Subcutaneous abdominal adipose tissue (tissue), 5 donors: ENCODE measurements at regions not wholly inside any gene's neighbourhood (a gene's known extent, or its start where the extent isn't known, plus 50 kb on each side); places are given as distances from the start of the nearest gene placed in this dataset.

Experiments used
- H3K27ac ChIP-seq: one replicate; pipeline ENCODE4 v1.7.0; 2013; ENCODE audit warnings: low read depth, mild to moderate bottlenecking, inconsistent platforms, low read length, moderate library complexity
- H3K27me3 ChIP-seq, 5 donors: one replicate each; pipeline ENCODE4 v1.7.0; 2013; ENCODE audit warnings: low read length in 5 of 5, inconsistent platforms in 1 of 5; ENCODE audit not compliant: control insufficient read depth in 5 of 5, insufficient read depth in 4 of 5
- H3K36me3 ChIP-seq, 5 donors: one replicate each; pipeline ENCODE4 v1.7.0; 2013; ENCODE audit warnings: low read length in 5 of 5; ENCODE audit not compliant: control insufficient read depth in 5 of 5, insufficient read depth in 5 of 5
- H3K4me1 ChIP-seq, 5 donors: one replicate each; pipeline ENCODE4 v1.7.0; 2013; ENCODE audit warnings: low read length in 5 of 5, mild to moderate bottlenecking in 3 of 5, moderate library complexity in 1 of 5; ENCODE audit not compliant: control insufficient read depth in 5 of 5, insufficient read depth in 5 of 5
- H3K4me3 ChIP-seq, 5 donors: one replicate each; pipeline ENCODE4 v1.7.0; 2013; ENCODE audit warnings: low read length in 5 of 5, low read depth in 1 of 5
- H3K9ac ChIP-seq, 5 donors: one replicate each; pipeline ENCODE4 v1.7.0; 2013; ENCODE audit warnings: low read length in 5 of 5, mild to moderate bottlenecking in 4 of 5, moderate library complexity in 3 of 5
- H3K9me3 ChIP-seq, 5 donors: one replicate each; pipeline ENCODE4 v1.7.0; 2013; ENCODE audit warnings: low read length in 5 of 5; ENCODE audit not compliant: control insufficient read depth in 5 of 5
- donor health status: healthy.
- donor health status: healthy.
- donor health status: healthy.
- donor health status: healthy.
- donor health status: healthy.

- peaks cover 0 to 6% (median 0%) of the 10 kb centered on the region in 5 donors for H3K9me3 ChIP-seq
Observed at GRCh38 chr4:136156947-136157346, 1375.3 kb downstream of the PCDH18 start.

GRCh38 chr4:136150046-136150445 is 1382.2 kb downstream of the PCDH18 start:
- no peaks in the 10 kb centered on the region for H3K36me3 ChIP-seq
- peaks cover 0 to 12% (median 6%) of the 10 kb centered on the region in 5 donors for H3K9me3 ChIP-seq
- H3K9ac ChIP-seq = no peak overlapping the region
- H3K4me3 ChIP-seq = no peak overlapping the region
- H3K27me3 ChIP-seq = no peaks in the 10 kb centered on the region
- no peak overlapping the region for H3K27ac ChIP-seq
- H3K4me1 ChIP-seq = no peaks in the 10 kb centered on the region

More at GRCh38 chr4:136156947-136157346, 1375.3 kb downstream of the PCDH18 start:
- Histone ChIP-seq H3K27ac (no peak overlapping the region), H3K36me3 (no peaks in the 10 kb centered on the region), H3K4me3 (no peak overlapping the region), H3K27me3 (peaks cover 0 to 2% (median 0%) of the 10 kb centered on the region in 5 donors), H3K9ac (no peak overlapping the region), H3K4me1 (no peaks in the 10 kb centered on the region)

- Histone ChIP-seq H3K9ac (no peak overlapping the region), H3K4me3 (no peak overlapping the region), H3K9me3 (no peaks in the 10 kb centered on the region), H3K27ac (no peak overlapping the region), H3K27me3 (no peaks in the 10 kb centered on the region), H3K4me1 (no peaks in the 10 kb centered on the region), H3K36me3 (no peaks in the 10 kb centered on the region)
Observed at GRCh38 chr4:136136601-136137000, 1395.7 kb downstream of the PCDH18 start.

- H3K27me3 ChIP-seq = no peaks in the 10 kb centered on the region
- no peaks in the 10 kb centered on the region for H3K36me3 ChIP-seq
- no peak overlapping the region for H3K27ac ChIP-seq
- no peaks in the 10 kb centered on the region for H3K9me3 ChIP-seq
- no peak overlapping the region for H3K9ac ChIP-seq
- no peaks in the 10 kb centered on the region for H3K4me1 ChIP-seq
- no peak overlapping the region for H3K4me3 ChIP-seq
Observed at GRCh38 chr4:136124251-136124745, 1408.0 kb downstream of the PCDH18 start.

GRCh38 chr4:136121426-136121825 is 1410.9 kb downstream of the PCDH18 start:
- H3K9me3 ChIP-seq = no peaks in the 10 kb centered on the region
- H3K27ac ChIP-seq = no peak overlapping the region
- no peak overlapping the region for H3K9ac ChIP-seq
- no peak overlapping the region for H3K4me3 ChIP-seq
- no peaks in the 10 kb centered on the region for H3K27me3 ChIP-seq
- H3K36me3 ChIP-seq = no peaks in the 10 kb centered on the region
- no peaks in the 10 kb centered on the region for H3K4me1 ChIP-seq

DNA sequence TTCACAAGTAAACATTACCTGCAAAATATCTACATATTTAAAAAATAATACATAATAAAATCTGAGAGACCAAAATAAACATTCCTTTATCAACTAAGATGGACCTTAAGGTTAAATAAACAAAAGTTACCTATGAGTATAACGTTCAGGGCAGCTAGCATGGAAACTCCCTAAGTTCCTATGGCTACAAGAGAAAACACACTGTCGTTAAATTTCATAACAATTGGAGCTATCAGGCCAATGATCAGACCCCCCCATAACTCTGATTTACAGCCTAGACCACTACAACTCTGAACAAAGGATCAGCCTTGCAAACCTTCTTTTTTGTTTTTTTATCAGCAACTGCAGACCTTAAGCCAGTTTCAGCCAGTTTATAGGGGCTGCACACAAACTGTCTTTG is 1418.4 kb downstream of the PCDH18 start:
- Histone ChIP-seq H3K9ac (no peak overlapping the region), H3K27ac (no peak overlapping the region), H3K9me3 (no peaks in the 10 kb centered on the region), H3K4me3 (no peak overlapping the region), H3K27me3 (no peaks in the 10 kb centered on the region), H3K4me1 (no peaks in the 10 kb centered on the region), H3K36me3 (no peaks in the 10 kb centered on the region)

GRCh38 chr4:136112116-136112515 is 1420.2 kb downstream of the PCDH18 start:
- Histone ChIP-seq H3K4me1 (no peaks in the 10 kb centered on the region), H3K27ac (no peak overlapping the region), H3K27me3 (no peaks in the 10 kb centered on the region), H3K9me3 (no peaks in the 10 kb centered on the region), H3K4me3 (no peak overlapping the region), H3K36me3 (no peaks in the 10 kb centered on the region), H3K9ac (no peak overlapping the region)

DNA sequence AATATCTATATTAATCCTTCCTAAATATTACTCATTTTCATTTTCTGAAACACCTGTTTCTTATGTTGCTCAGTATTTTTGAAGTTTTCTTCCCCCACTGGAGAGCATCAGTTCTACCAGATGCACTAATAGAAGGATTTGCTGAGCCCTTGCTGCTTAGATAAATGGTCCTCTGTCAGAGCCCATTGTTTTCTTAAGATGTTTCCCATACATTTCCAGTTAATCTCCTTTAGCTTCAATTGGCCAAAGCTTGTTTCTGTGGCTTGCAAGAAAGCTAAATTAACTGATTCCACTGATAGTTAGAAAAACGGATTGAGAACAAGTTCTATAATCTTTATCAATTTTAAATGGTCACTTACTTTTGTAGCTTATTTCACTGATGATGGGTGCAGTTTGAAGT is 1425.5 kb downstream of the PCDH18 start:
- Histone ChIP-seq H3K27ac (no peak overlapping the region), H3K27me3 (no peaks in the 10 kb centered on the region), H3K4me1 (no peaks in the 10 kb centered on the region), H3K36me3 (no peaks in the 10 kb centered on the region), H3K4me3 (no peak overlapping the region), H3K9ac (no peak overlapping the region), H3K9me3 (no peaks in the 10 kb centered on the region)

DNA sequence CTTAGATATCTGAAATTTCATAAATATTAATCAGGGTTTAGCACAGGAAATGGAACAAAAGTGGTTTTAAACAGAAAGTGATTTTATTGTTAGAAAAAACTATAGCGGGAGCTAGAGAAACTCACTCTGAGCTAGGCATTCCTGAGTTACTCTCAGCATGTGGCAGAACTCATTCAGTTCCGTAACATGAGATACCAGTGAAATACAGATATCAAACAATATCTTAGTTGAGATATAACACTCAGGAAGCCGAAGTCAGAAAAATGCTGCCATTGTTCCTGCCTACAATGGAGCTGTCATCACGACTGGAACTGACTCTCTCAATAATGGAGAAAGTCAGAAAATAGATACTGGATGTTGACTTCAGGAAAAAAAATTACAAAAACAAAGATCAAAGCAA is 1428.7 kb downstream of the PCDH18 start:
- no peaks in the 10 kb centered on the region for H3K9me3 ChIP-seq
- H3K4me1 ChIP-seq = no peaks in the 10 kb centered on the region
- no peak overlapping the region for H3K27ac ChIP-seq
- H3K27me3 ChIP-seq = no peaks in the 10 kb centered on the region
- H3K36me3 ChIP-seq = no peaks in the 10 kb centered on the region
- H3K4me3 ChIP-seq = no peak overlapping the region
- H3K9ac ChIP-seq = no peak overlapping the region

DNA sequence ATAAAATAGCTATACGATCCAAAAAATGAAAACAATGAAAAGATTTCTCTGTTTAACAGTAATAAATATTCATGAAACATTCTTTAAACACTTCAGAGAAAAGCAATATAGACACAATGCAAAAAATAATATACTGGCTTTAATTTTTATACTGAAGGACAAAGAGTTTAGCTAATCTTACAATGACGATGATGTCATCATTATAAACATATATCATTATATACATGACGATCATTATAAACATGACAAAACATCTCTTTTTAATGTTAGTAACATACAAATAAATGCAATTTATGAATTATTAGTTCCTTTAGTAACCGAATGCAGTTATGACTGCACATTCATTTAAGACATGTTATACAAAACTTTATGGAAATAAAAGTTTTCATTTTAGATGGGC is 1434.6 kb downstream of the PCDH18 start:
- H3K36me3 ChIP-seq = no peaks in the 10 kb centered on the region
- H3K27me3 ChIP-seq = no peaks in the 10 kb centered on the region
- no peak overlapping the region for H3K27ac ChIP-seq
- no peaks in the 10 kb centered on the region for H3K4me1 ChIP-seq
- H3K9ac ChIP-seq = no peak overlapping the region
- no peak overlapping the region for H3K4me3 ChIP-seq
- H3K9me3 ChIP-seq = no peaks in the 10 kb centered on the region
